AG08395 (cell line): ENCODE measurements at regions not wholly inside any gene's neighbourhood (a gene's known extent, or its start where the extent isn't known, plus 50 kb on each side); places are given as distances from the start of the nearest gene placed in this dataset.

Experiments
- DNase-seq: peaks from one replicate; pipeline ENCODE4 v3.0.0; 2012; ENCODE audit warnings: mixed read lengths, low spot score

GRCh38 chr22:45094825-45095224 lies 68.9 kb upstream of the NUP50 start:
- no peak for DNase-seq

DNA sequence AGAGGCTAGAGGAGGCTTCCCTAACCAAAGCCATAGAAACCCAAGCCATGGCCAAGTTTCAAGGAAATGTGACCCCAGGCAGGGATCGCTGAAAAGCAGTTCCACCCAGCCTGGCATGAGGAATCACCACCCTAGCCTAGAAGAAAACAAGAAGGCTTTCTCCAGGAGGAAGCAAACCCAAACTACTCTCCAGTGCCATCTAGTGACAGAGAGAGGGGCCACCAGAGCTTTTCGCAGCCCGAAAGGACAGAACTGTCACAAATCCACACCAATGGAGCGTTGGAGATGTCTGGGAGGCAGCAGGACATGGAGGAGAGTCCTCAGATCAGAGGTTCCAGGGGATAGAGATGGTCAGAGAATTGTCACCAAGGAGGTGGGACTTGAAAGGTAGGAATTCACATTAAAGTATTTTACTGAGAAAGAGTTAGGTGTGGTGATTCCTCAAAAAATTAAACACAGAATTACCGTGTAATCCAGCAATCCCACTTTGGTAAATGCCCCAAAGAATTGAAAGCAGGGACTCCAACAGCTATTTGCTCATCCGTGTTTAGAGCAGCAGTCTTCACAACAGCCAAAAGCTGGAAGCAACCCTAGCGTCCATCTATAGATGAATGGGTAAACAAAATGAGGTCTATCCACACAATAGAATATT lies 67.3 kb upstream of the NUP50 start:
- peak; percentile 89 for DNase-seq

DNA sequence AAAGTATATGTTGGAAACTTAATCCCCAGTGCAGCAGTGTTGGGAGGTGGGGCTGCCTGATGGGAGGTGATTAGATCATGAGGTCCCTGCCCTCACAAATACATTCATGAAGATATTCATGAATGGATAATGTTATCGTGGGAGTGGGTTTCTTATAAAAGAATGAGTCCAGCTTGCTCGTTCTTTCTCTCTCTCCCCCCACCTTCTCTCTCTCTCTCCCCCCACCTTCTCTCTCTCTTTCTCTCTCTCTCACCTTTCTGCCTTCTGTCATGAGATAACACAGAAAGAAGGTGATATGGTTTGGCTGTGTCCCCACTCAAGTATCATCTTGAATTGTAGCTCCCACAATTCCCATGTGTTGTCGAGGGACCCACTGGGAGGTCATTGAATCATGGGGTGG lies 66.7 kb upstream of the NUP50 start:
- no peak for DNase-seq

- no peak for DNase-seq
These were observed 65.7 kb upstream of the NUP50 start for GRCh38 chr22:45098056-45098455.

DNA sequence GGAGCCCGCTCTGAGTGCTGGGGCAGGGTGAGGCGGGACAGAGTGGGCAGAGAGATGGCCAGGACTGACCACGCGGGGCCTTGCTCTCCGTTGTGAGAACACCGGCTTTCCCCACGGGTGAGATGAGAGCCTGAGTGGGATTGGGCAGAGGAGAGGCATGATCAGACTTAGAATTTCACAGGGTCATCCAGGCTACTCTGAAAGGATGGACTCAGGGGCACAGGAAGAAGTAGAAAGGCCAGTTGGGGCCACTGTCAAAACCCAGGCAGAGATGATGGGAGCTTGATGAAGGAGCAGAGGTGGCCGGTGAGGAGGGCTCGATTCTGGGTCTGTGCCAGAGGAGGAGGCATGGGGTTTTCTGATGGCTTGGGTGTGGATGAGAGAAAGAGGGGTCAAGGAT lies 63.8 kb upstream of the NUP50 start:
- no peak for DNase-seq

GRCh38 chr22:45101515-45102227 lies 62.1 kb upstream of the NUP50 start:
- peak; percentile 62 for DNase-seq

DNA sequence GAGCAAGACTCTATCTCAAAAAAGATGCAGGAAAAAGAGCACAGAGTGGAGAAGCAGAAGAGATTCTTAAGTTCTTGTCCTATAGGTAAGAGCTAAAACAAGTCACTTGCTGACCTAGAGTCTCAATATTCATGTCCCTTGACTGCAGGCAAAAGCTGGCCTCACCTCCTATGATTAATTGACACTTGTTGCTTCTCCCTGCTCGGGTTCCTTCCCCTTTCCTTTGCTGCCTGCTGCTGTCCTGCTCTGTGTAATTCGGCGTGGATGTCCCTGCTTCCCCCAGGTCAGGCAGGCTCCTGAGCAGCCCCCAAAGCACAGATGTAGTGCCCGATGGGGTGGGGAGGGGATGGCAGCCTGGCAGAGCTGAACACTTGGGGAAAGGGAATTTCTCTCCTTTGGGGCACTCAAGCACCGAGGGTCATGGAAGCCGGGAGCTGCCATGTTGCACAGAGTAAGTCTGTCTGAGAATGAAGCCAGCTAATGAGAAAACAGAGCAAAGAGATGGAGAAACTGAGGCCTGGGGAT lies 60.8 kb upstream of the NUP50 start:
- no peak for DNase-seq

DNA sequence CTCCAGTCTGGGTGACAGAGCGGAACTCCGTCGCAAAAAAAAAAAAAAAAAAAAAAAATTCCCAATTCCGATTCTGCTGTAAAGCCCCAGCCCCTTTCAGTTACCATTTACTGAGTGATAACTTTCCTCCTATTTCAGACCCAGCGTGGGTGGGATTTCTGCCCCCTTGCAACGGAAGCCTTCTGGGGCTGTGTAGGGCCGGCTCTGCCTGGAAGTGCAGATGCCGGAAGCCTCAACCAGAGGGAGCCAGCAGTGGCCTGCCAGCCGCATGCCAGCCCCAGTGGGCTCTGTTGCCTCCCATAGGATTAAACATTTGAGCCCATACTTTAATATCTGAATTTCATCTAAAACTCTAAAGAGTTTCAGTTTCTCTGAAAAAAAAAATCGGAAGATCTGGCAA lies 60.0 kb upstream of the NUP50 start:
- no peak for DNase-seq

- DNase-seq, result no peak
These were observed 59.4 kb upstream of the NUP50 start for GRCh38 chr22:45104313-45104712.

- DNase-seq, result peak; percentile 57
These were observed 58.4 kb upstream of the NUP50 start for GRCh38 chr22:45105281-45105702.

- no peak for DNase-seq
These were observed 56.1 kb upstream of the NUP50 start for GRCh38 chr22:45107671-45108070.

GRCh38 chr22:45112136-45112879 lies 51.4 kb upstream of the NUP50 start:
- peak; percentile 87 for DNase-seq
